H1 (cell line): ENCODE measurements at regions not wholly inside any gene's neighbourhood (a gene's known extent, or its start where the extent isn't known, plus 50 kb on each side); places are given as distances from the start of the nearest gene placed in this dataset.

Source experiments
- CTCF ChIA-PET: fragments of 300-600 bp; sonication (Branson Sonifier 250); formaldehyde crosslinking; loops from one replicate; lab custom pipeline; 2021; ENCODE audit not compliant: partially characterized antibody; lab: Charles Lee
- POLR2A ChIA-PET: fragments of 300-600 bp; sonication (Branson Sonifier 250); formaldehyde crosslinking; loops from one replicate; lab custom pipeline; 2021; ENCODE audit warnings: inconsistent platforms; ENCODE audit not compliant: partially characterized antibody; lab: Charles Lee
- DNase-seq, 2 experiments: peaks; one replicate each; pipeline versions ENCODE4 v3.0.0 to v3.0.0-alpha.2; 2010 to 2022; ENCODE audit warnings: low spot score in 2 of 2, low read depth in 1 of 2, mixed read lengths in 1 of 2
- FAIRE-seq: peaks from 2 replicates; lab custom pipeline; 2011; peaks lifted over from hg19 to GRCh38; lab: Jason Lieb, UNC
- H2AFZ ChIP-seq: 2 replicates; pipeline ENCODE4 v1.8.1; 2012; ENCODE audit warnings: low read length, inconsistent platforms
- H2AK5ac ChIP-seq: 2 replicates; pipeline ENCODE4 v1.6.1; 2013; ENCODE audit warnings: low read depth, low read length
- H2BK120ac ChIP-seq: replicated peaks from 2 replicates; pipeline ENCODE3; 2013; ENCODE audit warnings: low read depth, low read length, inconsistent platforms
- H2BK12ac ChIP-seq: 2 replicates; pipeline ENCODE4 v1.6.1; 2013; ENCODE audit warnings: low read depth, low read length
- H2BK15ac ChIP-seq: 2 replicates; pipeline ENCODE4 v1.6.1; 2013; ENCODE audit warnings: low read length
- H2BK20ac ChIP-seq: 2 replicates; pipeline ENCODE4 v1.6.1; 2013; ENCODE audit warnings: low read length
- H2BK5ac ChIP-seq: 2 replicates; pipeline ENCODE4 v1.6.1; 2013; ENCODE audit warnings: low read depth, low read length
- H3K14ac ChIP-seq: 2 replicates; pipeline ENCODE4 v1.6.1; 2013; ENCODE audit warnings: inconsistent platforms; ENCODE audit not compliant: insufficient read length
- H3K18ac ChIP-seq: 2 replicates; pipeline ENCODE4 v1.6.1; 2013; ENCODE audit warnings: low read length; ENCODE audit errors: extremely low read depth
- H3K23ac ChIP-seq: 2 replicates; pipeline ENCODE4 v1.6.1; 2013; ENCODE audit warnings: inconsistent platforms; ENCODE audit not compliant: insufficient read length
- H3K23me2 ChIP-seq: 2 replicates; pipeline ENCODE4 v1.6.1; 2013; ENCODE audit warnings: low read depth, low read length
- H3K27ac ChIP-seq: 2 replicates; pipeline ENCODE4 v1.6.1; 2011; ENCODE audit warnings: low read depth, low read length, inconsistent platforms
- H3K27me3 ChIP-seq, 4 experiments: replicated peaks in 1 of 4; 1 replicate in 1 of 4; 2 replicates in 3 of 4; pipeline versions ENCODE4 v1.6.1 to v1.8.1; 2011 to 2013; ENCODE audit warnings: low read length in 3 of 4, mild to moderate bottlenecking in 3 of 4, inconsistent platforms in 2 of 4, mixed read lengths in 2 of 4, moderate library complexity in 1 of 4; ENCODE audit not compliant: control insufficient read depth in 3 of 4, insufficient read depth in 3 of 4; ENCODE audit errors: extremely low read depth in 1 of 4
- H3K36me3 ChIP-seq, 4 experiments: 2 replicates each; pipeline versions ENCODE4 v1.6.1 to v1.8.1; 2011 to 2013; ENCODE audit warnings: mild to moderate bottlenecking in 4 of 4, low read length in 3 of 4, moderate library complexity in 2 of 4, control low read depth in 1 of 4, inconsistent platforms in 1 of 4; ENCODE audit not compliant: insufficient read depth in 4 of 4, control insufficient read depth in 2 of 4
- H3K4ac ChIP-seq: replicated peaks from 2 replicates; pipeline ENCODE3; 2013; ENCODE audit warnings: low read length, low read depth, mixed read lengths, inconsistent platforms; ENCODE audit not compliant: insufficient read length
- H3K4me1 ChIP-seq, 4 experiments: replicated peaks in 1 of 4; 1 replicate in 1 of 4; 2 replicates in 3 of 4; pipeline versions ENCODE4 v1.6.1 to v1.8.1; 2011 to 2013; ENCODE audit warnings: low read length in 3 of 4, inconsistent platforms in 2 of 4, mixed read lengths in 1 of 4; ENCODE audit not compliant: insufficient read depth in 4 of 4, control insufficient read depth in 3 of 4
- H3K4me2 ChIP-seq, 2 experiments: 2 replicates each; pipeline versions ENCODE4 v1.6.1 to v1.8.1; 2011 to 2013; ENCODE audit warnings: low read depth in 2 of 2, low read length in 2 of 2, control low read depth in 1 of 2, inconsistent platforms in 1 of 2, mild to moderate bottlenecking in 1 of 2; ENCODE audit not compliant: insufficient read depth in 1 of 2
- H3K4me3 ChIP-seq, 4 experiments: fragments of 200-600, 300-600 bp in 1 of 4; sonication (generic), shearing (Covaris generic), sonication (Bioruptor Twin) in 1 of 4; 2 replicates each; pipeline versions ENCODE4 v1.5.1 to v1.8.1; 2011 to 2016; ENCODE audit warnings: low read length in 4 of 4, low read depth in 3 of 4, control low read depth in 2 of 4, inconsistent platforms in 2 of 4, mild to moderate bottlenecking in 2 of 4, mixed read lengths in 1 of 4, moderate library complexity in 1 of 4; ENCODE audit not compliant: insufficient read depth in 2 of 4; ENCODE audit errors: extremely low read depth in 1 of 4
- H3K56ac ChIP-seq: replicated peaks from 2 replicates; pipeline ENCODE3; 2013; ENCODE audit warnings: low read depth, mild to moderate bottlenecking, mixed read lengths, low read length, inconsistent platforms; ENCODE audit not compliant: insufficient read length
- H3K79me1 ChIP-seq: 2 replicates; pipeline ENCODE4 v1.6.1; 2013; ENCODE audit warnings: low read depth, low read length, control low read depth
- H3K79me2 ChIP-seq, 2 experiments: 2 replicates each; pipeline versions ENCODE4 v1.6.1 to v1.8.1; 2012 to 2013; ENCODE audit warnings: low read length in 2 of 2, mild to moderate bottlenecking in 2 of 2, inconsistent platforms in 1 of 2; ENCODE audit not compliant: insufficient read depth in 2 of 2, control insufficient read depth in 1 of 2
- H3K9ac ChIP-seq, 4 experiments: replicated peaks in 1 of 4; 1 replicate in 1 of 4; 2 replicates in 3 of 4; pipeline versions ENCODE4 v1.6.1 to v1.8.1; 2011 to 2013; ENCODE audit warnings: low read depth in 3 of 4, low read length in 3 of 4, control low read depth in 2 of 4, mild to moderate bottlenecking in 2 of 4, moderate library complexity in 2 of 4, inconsistent platforms in 1 of 4; ENCODE audit errors: extremely low read depth in 1 of 4
- H3K9me3 ChIP-seq, 2 experiments: 2 replicates each; pipeline versions ENCODE4 v1.6.1 to v1.8.1; 2012 to 2013; ENCODE audit warnings: mild to moderate bottlenecking in 2 of 2, moderate library complexity in 2 of 2, control low read depth in 1 of 2, inconsistent platforms in 1 of 2, low read depth in 1 of 2, low read length in 1 of 2, mixed read lengths in 1 of 2; ENCODE audit not compliant: insufficient read depth in 2 of 2
- H4K20me1 ChIP-seq, 2 experiments: replicated peaks in 1 of 2; 2 replicates each; pipeline versions ENCODE3 to v1.8.1; 2011 to 2013; ENCODE audit warnings: inconsistent platforms in 2 of 2, low read length in 2 of 2, mild to moderate bottlenecking in 1 of 2; ENCODE audit not compliant: insufficient read depth in 2 of 2, control insufficient read depth in 1 of 2
- H4K5ac ChIP-seq: 2 replicates; pipeline ENCODE4 v1.6.1; 2013; ENCODE audit warnings: low read length, low read depth, mixed read lengths, inconsistent platforms; ENCODE audit not compliant: insufficient read length
- H4K8ac ChIP-seq: 2 replicates; pipeline ENCODE4 v1.8.0; 2013; ENCODE audit warnings: mild to moderate bottlenecking, moderate library complexity, low read length, inconsistent platforms; ENCODE audit not compliant: insufficient read depth; ENCODE audit errors: extremely low read depth
- H4K91ac ChIP-seq: replicated peaks from 2 replicates; pipeline ENCODE3; 2013; ENCODE audit warnings: low read length, mixed read lengths, inconsistent platforms; ENCODE audit not compliant: insufficient read length
- CBX8 ChIP-seq: fragments of 300-800, 300-1000 bp; sonication (generic); IDR thresholded peaks from 2 replicates; pipeline ENCODE4 v1.7.1; 2016; ENCODE audit warnings: low read depth, low read length, borderline replicate concordance
- POLR2A ChIP-seq, 2 experiments: IDR thresholded peaks; 1 replicate in 1 of 2; 2 replicates in 1 of 2; pipeline ENCODE4 v1.6.1; 2011; ENCODE audit warnings: low read depth in 2 of 2, low read length in 2 of 2, mild to moderate bottlenecking in 2 of 2; ENCODE audit errors: control extremely low read depth in 1 of 2
- POU5F1 ChIP-seq: IDR thresholded peaks from 2 replicates; pipeline ENCODE4 v1.6.1; 2011; ENCODE audit warnings: low read depth, mild to moderate bottlenecking, low read length, moderate library complexity
- WGBS, 2 experiments: shearing (Covaris generic) in 1 of 2; methylation state at CpG; one replicate each; pipeline versions ENCODE4 v1.1.6 to v1.1.7; 2013 to 2015; ENCODE audit warnings: low lambda C conversion rate in 2 of 2, mixed read lengths in 2 of 2, inconsistent platforms in 1 of 2, low coverage in 1 of 2, missing lambda C conversion rate in 1 of 2; ENCODE audit not compliant: insufficient replicate concordance in 2 of 2, insufficient coverage in 1 of 2, insufficient read length in 1 of 2; ENCODE audit errors: extremely low coverage in 1 of 2, missing lambda C conversion rate in 1 of 2; 5-methylcytosine and 5-hydroxymethylcytosine counted together

DNA sequence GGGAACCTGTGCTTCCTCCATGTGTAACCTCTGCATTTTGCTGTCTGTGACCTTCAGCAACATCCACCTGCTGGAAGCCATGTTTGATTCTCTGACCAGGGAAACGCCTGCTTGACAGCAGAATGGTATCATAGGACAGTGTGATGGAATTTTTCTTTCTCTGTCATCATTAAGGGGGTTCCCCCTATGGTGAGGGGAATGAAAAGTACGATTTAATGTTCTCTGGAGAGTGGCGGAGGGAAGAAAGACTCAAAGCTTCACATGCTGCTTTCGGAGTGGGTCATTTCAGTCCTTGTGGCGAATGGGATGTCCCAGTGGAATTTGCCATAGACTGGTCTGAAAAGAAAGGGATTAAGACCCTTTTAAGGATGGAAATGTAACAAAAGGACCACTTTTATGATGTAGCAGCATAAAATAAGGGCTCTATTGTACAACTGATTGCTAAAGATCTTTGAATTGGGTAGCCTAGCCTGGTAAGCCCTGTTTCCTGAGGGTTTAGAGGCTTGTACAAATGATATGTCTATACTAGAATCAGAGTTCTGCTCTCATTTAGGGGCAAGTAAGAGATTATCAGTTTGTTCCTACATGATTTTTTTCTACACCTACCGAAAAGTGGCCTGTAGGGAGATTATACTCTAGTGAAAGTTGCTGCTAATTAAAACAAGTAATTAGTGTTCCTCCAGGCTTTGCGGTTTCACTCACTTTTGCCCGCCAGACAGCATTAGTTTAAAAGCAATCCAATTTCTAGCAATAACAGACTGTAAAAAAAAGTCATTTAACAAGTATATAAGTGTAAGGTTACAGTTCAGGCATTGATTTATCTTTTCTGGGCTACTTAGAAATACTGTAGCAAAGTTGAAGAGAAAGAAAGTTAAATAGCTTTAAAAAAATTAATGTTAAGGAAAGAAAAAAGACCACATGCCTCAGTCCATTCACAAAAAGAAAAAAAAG, 904.5 kb downstream of the NR2F1-AS1 start:
- Histone ChIP-seq H2AK5ac (no peak overlapping the region), H2BK5ac (no peak overlapping the region), H4K5ac (no peak overlapping the region), H3K9me3 (no peaks in the 10 kb centered on the region), H3K9ac (no peak overlapping the region), H3K27me3 (no peaks in the 10 kb centered on the region), H2BK120ac (no peak overlapping the region), H3K36me3 (no peaks in the 10 kb centered on the region), H2BK20ac (no peak overlapping the region), H3K18ac (no peak overlapping the region), H4K91ac (no peak overlapping the region), H3K14ac (no peak overlapping the region), H3K27ac (no peak overlapping the region), H3K4me1 (no peaks in the 10 kb centered on the region; a peak in 1 of 7 replicates), H3K4ac (no peak overlapping the region), H3K56ac (no peak overlapping the region), H3K4me3 (no peak overlapping the region), H4K8ac (no peak overlapping the region), H3K23me2 (no peaks in the 10 kb centered on the region), H3K79me2 (no peaks in the 10 kb centered on the region), H2BK15ac (no peak overlapping the region), H3K79me1 (no peaks in the 10 kb centered on the region), H4K20me1 (no peaks in the 10 kb centered on the region), H3K4me2 (no peak overlapping the region), H2AFZ (peak overlapping the region; percentile 86; the same call in 1 of the 2 replicates), H3K23ac (no peak overlapping the region), H2BK12ac (no peak overlapping the region)
- FAIRE-seq (no peak), DNase-seq (no peak)
- POLR2A ChIA-PET, result no interaction called here
- no peak for TF ChIP-seq POLR2A (IDR thresholded peaks at IDR 0.05; ENCODE audit: control extremely low read depth in 1 of 2, low read depth in 2 of 2, low read length in 2 of 2)
- no peak for TF ChIP-seq CBX8
- no peak for TF ChIP-seq POU5F1
- WGBS, 2 experiments, result 94% methylated on average over 8 of the region's 8 CpGs; no CpG with 5 or more reads in 1 of the 2 experiments
- CTCF ChIA-PET, result interaction anchor here (0.7 to 1.2 kb wide), 4 partner anchors 10 to 1210 kb away, joined by 3 read pairs; no protein-coding TSS in a partner anchor
